Astrocyte (in vitro differentiated cells and primary cell): ENCODE measurements at regions not wholly inside any gene's neighbourhood (a gene's known extent, or its start where the extent isn't known, plus 50 kb on each side); places are given as distances from the start of the nearest gene placed in this dataset.

Source experiments
- CTCF ChIP-seq: IDR thresholded peaks from 2 replicates; pipeline ENCODE4 v1.5.1; 2011; ENCODE audit warnings: low read depth, mild to moderate bottlenecking, inconsistent platforms, low read length, moderate library complexity; ENCODE audit not compliant: insufficient read depth
- EZH2 ChIP-seq: IDR thresholded peaks from 2 replicates; pipeline ENCODE4 v1.6.1; 2012; ENCODE audit warnings: mild to moderate bottlenecking, low read length, inconsistent platforms; ENCODE audit not compliant: insufficient read depth

- TF ChIP-seq CTCF = no peak
- TF ChIP-seq EZH2 = no peak
These were observed 116.6 kb downstream of the ATXN3L start for GRCh38 chrX:13203271-13203670.
